Renal cortex interstitium (tissue), 11 donors: ENCODE measurements at regions not wholly inside any gene's neighbourhood (a gene's known extent, or its start where the extent isn't known, plus 50 kb on each side); places are given as distances from the start of the nearest gene placed in this dataset.

Source experiments
- DNase-seq, 11 donors: peaks; one replicate each; pipeline ENCODE4 v3.0.0-alpha.2; 2013; ENCODE audit warnings: low read depth in 9 of 11, low spot score in 4 of 11; ENCODE audit errors: extremely low read depth in 1 of 11

DNA sequence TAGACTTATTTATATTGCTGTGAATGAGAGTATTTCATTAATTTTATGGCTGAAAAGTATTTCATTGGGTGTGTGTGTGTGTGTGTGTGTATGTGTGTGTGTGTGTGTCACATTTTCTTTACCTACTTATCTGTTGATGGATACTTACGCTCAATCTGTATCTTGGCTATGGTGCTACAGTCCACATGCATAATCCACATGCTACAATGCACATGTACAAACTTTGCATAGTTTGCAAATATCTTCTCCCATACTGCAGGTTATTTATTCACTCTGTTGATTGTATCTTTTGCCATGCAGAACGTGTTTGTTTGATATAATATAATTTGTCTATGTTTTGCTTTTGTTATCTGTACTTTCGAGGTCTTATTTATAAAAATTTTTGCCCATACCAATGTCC, 167.8 kb downstream of the RAB28 start:
- DNase-seq, result no peak

DNA sequence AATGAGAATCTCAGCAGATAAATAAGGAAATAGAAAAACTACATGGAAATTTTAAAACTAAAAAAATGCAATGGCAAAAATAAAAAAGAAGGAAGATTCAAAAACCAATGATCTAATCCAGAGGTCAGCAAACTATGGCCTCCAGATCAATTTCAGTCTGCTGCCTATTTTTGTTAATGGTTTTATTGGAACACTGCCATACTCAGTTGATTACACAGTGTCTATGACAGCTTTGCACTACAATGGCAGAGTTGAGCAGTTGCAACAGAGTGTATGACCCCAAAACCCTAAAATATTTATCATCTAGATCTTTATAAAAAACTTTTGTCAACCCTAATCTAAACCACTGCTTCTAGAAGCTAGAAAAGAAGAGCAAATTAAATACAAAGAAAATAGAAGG, 170.3 kb downstream of the RAB28 start:
- DNase-seq, result no peak

DNA sequence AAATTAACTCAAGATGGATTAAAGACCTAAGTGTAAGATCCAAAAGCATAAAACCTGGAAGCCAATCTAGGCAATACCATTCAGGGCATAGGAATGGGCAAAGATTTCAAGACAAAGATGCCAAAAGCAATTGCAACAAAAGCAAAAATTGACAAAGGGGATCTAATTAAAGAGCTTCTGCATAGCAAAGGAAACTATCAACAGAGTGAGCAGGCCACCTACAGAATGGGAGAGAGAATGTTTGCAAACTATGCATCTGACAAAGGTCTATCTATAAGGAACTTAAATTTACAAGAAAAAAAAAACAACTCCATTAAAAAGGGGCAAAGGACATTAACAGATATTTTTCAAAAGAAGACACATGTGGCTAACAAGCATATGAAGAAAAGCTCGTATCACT, 171.9 kb downstream of the RAB28 start:
- no peak for DNase-seq

DNA sequence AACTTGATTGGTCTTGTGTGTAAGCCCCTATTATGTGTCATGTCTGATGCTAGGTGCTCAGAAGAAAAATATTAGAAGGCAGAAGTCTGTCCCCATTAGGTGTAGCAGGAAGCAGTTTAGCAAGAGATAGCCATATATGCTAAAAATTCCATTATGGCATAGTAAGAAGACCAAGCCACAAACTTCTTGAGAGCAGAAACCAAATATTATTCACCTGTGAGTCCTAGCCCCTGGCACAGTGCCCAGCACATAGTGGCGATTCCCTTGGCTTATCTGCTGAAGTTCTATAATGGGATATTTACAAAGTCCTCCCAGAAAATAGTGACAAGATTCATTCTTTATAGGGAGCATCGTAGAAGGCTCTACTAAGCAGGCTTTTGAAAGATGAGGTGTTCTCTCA, 174.4 kb downstream of the RAB28 start:
- DNase-seq, result no peak

DNA sequence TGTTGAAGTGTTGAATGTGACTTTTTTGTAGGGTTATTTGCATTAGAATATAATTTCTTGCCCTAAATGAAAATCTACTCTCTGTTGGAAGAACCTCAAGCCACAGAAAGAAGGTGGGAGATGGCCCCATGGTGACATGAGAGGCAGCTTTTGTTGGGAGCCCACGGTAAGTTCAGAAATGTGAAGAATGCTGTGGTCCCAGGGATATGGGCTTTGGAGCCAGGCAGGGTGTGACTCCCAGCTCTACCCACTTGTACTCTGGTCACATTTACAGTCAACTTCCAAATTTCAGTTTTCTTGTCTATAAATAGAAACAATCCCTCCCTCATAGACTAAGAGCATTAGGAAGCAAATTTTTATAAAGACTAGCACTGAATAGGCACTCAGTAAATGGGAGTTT, 177.8 kb downstream of the RAB28 start:
- no peak for DNase-seq

DNA sequence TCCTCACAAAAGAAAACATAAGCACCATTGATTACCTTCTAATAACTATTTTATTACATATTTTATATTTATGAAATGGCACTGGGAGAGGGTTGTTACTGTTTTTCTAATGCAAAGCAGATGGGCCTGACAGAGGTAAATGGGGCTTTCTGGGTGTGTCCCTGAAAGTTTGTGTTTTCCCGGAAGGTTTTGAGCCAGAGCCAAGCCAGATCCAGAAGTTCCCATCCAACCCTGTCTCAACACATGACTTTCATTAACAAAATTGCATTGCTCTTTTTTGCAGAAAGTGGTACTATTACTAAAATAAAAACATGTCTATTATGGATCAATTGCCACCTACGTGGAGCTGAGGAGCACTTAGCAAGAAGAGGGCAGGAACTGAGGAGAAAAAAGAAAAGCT, 181.3 kb downstream of the RAB28 start:
- no peak for DNase-seq

DNA sequence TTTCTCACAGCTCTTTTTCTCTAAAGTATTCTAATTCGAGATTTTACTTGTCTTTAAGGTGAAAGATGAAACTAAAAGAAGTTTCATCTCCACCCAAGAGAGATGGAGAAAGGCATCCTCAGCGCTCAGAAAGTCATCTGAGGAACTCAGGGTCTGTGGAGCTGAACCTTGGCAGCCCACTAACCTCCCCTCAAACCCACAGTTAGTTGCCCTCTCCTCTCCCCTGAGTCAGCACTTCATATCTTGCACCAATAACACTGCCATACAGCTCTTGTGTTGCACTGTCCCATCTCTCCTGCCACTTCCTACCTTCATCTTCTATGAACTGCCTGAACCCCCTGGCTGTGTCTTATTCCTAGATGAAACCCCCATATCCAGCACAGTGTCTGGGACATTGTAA, 184.8 kb downstream of the RAB28 start:
- no peak for DNase-seq

DNA sequence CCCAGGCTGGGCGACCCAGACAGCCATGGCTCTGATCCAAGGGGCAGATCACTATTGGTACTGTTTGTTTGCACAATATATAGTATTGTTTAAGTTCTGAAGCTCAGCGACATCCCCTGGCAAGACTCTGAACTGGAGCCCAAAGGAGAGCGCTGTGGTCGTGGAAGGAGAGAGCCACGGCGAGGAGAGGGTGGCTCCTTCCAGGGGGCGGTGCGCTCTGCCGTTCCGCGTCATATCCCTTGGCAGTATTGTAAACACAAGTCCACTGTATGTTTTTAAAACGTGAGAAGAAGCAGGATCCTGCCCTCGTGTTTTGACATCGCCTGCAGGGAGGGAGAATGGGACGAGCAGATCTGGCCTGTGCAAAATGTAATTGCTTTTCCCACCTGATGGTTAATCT, 185.5 kb downstream of the RAB28 start:
- DNase-seq, result peak in 7 of 11 donors; percentile 2 to 35 (median 26)

DNA sequence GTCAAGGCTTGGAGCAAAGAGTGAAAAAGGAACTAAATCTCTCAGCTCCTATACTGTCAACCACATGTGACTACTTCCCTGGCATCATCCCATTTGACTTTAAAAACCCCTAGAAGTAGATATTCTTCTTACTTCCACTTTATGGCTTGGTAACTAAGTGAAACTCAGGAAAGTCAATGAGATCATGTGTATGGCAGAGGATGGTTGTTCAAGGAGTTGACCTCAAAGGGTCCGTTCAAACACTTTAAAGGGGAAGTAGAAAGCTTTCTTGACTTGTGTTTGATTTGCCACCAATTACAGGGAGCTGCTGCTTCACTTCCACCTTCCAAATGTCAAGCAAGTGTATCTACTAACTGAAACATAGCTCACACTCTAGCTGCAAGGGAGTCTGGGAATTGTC, 187.2 kb downstream of the RAB28 start:
- DNase-seq, result no peak

DNA sequence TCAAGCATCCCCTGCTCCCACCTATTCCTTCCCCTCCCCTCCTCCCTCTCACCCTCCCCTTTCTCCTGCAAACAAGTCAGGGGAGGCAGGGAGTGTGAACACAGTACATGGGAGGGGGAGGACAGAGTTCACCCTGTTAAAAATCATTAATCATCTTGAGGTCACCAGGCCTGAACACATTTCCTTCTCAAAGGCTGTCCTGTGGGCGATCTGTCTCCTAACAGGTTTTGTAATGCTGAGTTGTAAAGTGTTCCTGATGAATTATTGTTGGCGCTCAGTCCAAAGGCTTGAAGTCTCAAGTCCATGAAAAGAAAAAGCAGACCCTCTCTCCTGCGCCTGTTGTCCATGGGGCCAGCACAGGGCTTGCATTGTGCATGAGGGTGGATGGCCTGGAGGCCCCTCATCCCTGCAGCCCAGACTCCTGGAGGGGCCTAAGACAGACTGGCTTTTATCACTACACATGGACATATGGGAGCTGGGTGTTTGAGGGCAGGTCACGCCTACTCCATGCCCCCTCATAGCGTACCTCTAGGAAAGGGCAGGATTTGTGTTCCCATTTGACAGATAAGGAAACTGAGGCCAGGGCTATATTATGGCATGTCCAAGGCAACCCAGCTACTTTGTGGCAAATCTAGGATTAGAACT, 189.1 kb downstream of the RAB28 start:
- DNase-seq, result peak; percentile 37 to 84 (median 52)

DNA sequence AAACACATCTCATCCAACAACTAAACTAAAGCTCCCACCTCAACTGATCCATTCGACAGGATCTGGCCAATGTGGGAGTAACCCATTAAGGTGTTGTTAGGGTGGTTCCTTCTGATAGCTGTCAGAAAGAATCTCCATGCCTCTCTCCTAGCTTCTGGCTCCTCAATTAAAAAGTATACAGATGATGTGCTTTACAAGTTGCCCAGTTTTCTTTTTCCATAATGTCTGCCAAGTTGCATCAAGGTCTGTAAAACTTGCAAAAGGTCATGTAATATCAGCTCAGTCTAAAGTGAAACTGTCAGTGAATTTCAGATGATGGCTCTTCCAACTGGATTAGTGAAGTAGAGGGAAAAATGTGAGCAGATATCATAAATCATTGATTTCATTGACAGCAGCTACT, 191.8 kb downstream of the RAB28 start:
- DNase-seq, result no peak

DNA sequence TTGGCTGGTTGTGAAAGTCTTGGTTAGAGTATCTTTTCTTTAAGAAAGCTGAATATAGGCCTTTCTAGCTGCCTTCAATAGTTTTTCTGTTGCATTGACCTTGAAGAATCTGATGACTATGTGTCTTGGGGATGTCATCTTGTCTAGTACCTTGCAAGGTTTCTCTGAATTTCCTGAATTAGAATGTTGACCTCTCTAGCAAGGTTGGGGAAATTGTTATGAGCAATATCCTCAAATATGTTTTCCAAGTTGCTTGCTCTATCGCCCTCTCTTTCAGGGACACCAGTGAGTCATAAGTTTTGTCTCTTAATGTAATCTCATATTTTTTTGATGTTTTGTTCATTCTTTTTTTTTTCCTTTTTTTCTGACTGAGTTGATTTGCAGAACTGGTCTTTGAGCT, 194.7 kb downstream of the RAB28 start:
- no peak for DNase-seq

DNA sequence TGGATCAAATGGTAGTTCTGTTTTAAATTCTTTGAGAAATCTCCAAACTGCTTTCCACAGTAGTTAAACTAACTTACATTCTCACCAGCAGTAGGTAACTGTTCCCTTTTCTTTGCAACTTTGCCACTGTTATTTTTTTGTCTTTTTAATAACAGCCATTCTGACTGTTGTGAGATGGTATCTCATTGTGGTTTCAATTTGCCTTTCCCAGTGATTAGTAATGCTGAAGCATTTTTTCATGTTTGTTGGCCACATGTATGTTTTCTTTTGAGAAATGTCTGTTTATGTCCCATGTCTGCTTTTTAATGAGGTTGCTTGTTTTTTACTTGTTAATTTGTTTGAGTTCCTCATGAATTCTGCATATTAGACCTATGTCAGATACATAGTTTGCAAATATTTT, 198.8 kb downstream of the RAB28 start:
- DNase-seq, result no peak

DNA sequence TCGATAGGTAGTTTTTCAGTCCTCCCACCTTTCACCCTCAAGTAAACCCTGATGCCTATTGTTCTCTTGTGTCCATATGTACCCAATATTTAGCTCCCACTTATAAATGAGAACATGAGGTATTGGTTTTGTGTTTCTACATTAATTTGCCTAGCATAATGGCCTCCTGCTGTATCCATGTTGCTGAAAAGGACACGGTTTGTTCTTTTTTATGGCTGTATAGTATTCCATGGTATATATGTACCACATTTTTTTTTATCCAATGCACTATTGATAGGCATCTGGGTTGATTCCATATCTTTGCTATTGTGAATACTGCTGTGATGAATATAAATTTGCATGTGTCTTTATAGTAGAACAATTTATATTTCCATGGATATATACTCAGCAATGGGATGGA, 199.2 kb downstream of the RAB28 start:
- no peak for DNase-seq

DNA sequence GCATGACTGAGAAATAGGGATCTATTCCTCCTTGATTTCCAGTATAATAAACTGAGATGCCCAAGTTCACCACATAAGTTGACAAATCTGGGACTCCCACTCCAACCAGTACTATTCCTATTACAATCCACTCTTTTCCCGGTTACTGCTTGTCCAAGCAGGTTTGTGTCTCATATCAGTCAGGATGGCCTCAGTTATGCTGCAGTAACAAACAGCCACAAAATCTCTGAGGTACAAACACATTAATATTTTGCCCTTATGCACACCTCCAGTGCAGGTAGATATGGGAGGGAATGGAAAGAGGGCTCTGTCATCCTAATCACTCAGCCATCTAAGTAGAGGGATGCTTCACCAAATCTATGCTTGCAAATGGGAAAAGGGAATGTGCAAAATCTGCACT, 207.8 kb downstream of the RAB28 start:
- no peak for DNase-seq

DNA sequence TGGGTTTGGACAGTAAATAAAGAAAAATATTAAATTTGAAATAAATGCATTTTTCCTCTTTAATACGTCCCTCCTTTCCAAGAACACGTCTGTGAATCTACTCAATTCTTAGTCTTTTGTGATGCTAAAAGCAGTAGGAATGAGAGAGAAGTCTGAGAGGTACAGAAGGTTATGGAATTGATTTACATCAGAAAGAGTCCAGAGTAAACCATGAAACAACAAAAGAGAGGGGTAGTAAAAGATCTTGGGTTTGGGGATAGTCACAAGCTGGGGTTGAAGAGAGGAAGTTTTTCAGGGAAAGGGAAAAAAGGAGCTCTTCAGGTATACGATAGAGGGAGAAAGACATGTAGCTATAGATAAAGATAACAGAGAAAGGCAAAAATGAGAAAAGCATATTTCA, 215.4 kb downstream of the RAB28 start:
- no peak for DNase-seq

DNA sequence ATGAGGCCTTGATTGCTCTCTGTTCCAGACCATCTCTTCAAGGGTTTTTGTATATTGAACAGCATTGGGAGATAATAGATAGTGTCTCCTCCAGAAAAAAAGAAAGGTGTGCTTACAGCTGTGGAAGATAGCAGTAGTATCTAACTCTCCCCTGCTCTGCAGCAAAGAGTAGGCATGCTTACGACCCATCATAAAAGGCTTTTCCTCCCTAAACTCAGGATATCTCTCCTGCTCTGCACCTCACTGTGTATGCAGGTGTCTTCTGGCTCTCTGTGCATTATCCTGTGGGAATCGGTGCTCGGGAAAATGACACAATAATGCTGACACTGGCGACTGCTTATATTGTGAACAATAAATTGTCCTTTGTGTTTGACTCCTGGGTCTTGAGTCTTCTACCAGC, 216.0 kb downstream of the RAB28 start:
- DNase-seq, result no peak

DNA sequence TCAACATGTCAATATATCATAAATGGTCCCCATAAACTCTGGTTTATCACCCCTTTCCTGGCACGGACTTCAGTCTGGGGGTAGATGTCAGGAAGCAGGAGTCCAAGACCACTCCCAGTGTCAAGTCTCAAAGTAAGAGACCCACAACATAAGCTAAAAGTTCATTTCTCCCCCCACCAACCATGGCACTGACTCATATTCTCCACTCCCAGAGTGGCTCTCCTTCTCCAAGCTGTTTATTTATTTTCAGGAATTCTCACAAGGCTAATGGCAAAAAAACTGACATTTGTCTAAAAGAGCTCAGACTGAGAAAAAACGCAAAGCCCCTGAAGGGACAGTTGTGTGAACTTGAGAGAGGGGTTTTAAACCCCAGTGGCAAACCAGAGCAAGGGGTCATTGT, 217.0 kb downstream of the RAB28 start:
- DNase-seq, result no peak

DNA sequence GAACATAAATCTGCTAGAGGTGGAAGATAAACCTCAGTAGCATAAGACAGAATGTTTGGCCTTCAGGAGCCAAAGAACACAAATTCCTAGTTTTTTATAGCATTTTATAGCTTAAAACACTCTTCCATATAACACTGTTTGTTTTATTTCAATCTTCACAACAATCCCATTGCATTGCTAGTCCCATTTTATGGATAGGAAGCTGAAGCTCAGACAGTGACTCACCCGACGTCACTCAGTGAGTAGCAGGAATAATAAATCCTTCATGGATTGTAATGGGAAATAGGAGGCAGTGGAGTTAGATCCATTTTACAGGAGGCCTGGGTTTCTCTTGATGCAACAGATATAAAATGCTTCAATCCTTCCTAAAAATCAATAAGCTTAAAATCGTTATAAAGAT, 217.5 kb downstream of the RAB28 start:
- DNase-seq, result no peak

DNA sequence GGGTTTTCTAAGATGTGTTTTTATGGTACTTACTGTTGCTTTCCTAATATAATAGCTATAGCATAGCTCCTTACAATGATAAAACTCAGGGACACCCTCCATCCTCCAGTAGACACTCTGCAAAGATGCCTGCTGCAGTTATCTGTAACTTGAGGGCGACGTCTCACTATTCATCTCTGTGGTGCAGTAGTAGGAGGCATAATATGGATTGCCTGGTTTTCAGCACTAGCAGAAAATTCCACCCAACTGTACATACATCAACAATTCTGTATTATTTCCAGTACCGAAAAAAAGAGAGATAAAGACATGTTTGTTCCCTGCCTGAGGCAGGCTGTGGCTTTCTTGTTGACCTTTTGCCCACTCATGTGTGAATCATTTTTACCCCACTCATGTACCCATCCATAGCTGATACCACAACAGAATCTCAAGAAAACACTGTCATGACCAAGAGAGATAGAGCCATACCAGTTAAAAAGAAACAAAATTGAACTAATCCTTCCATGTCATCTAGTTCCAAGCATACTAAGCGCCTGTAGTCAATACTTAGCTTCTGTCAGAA, 220.1 kb downstream of the RAB28 start:
- DNase-seq, result no peak

DNA sequence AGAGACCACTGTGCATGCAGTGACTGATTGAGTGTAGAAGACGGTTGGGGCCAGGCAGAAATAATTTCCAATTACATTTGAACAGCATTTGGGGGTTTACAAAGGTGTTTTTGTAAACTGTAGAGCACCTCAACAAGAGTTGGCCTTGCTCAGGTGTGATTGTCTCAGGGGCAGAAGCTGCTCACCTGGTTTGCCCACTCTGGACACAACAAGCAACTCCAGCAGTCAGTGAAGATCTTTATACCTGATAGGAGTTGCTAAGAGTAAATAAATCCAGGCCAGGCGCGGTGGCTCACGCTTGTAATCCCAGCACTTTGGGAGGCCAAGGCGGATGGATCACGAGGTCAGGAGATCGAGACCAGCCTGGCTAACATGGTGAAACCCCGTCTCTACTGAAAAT, 221.3 kb downstream of the RAB28 start:
- DNase-seq, result no peak
